ENCODE measurements at regions not wholly inside any gene's neighbourhood (a gene's known extent, or its start where the extent isn't known, plus 50 kb on each side); places are given as distances from the start of the nearest gene placed in this dataset.

GRCh38 chr11:79727221-79727620, 286.4 kb upstream of the TENM4 start:
- Histone ChIP-seq H3K4me1 (ENCODE audit: control insufficient read depth, insufficient read depth, low read depth, low read length) (no peaks in the 10 kb centered on the region), H3K27me3 (ENCODE audit: control insufficient read depth in 1 of 2, insufficient read depth in 1 of 2, low read length in 2 of 2) (no peaks in the 10 kb centered on the region), H2BK15ac (ENCODE audit: low read depth, poor library complexity, severe bottlenecking) (no peak overlapping the region), H3K27ac (ENCODE audit: low read length, poor library complexity, severe bottlenecking) (no peak overlapping the region), H3K9me3 (ENCODE audit: control insufficient read depth, low read length) (peaks cover 6% of the 10 kb centered on the region), H3K79me1 (replicated peaks; ENCODE audit: low read length, poor library complexity, severe bottlenecking) (no peaks in the 10 kb centered on the region), H4K8ac (ENCODE audit: low read length) (no peak overlapping the region), H2BK120ac (ENCODE audit: low read depth, low read length) (no peak overlapping the region), H3K14ac (ENCODE audit: low read length in 2 of 2) (peak overlapping the region in 1 of 2 experiments; percentile 80), H4K91ac (ENCODE audit: low read length) (no peak overlapping the region), H3K36me3 (ENCODE audit: control insufficient read depth in 1 of 2, insufficient read depth in 2 of 2, low read depth in 1 of 2, low read length in 2 of 2) (no peaks in the 10 kb centered on the region), H3K4ac (ENCODE audit: low read depth in 1 of 2, low read length in 2 of 2) (no peak overlapping the region), H3K4me2 (ENCODE audit: low read length, poor library complexity, severe bottlenecking) (no peak overlapping the region), H3K4me3 (ENCODE audit: insufficient read depth in 1 of 2, low read depth in 1 of 2, low read length in 2 of 2) (no peak overlapping the region), H3K23ac (ENCODE audit: low read length in 2 of 2) (peak overlapping the region in 1 of 2 experiments; percentile 34), H2BK12ac (ENCODE audit: low read length in 2 of 2) (no peak overlapping the region), H2BK5ac (ENCODE audit: low read depth, low read length, poor library complexity, severe bottlenecking) (no peak overlapping the region), H2AFZ (ENCODE audit: low read depth, low read length) (no peak overlapping the region), H3K9ac (ENCODE audit: low read length) (no peak overlapping the region), H3K18ac (ENCODE audit: low read depth in 1 of 2, low read length in 2 of 2) (no peak overlapping the region), H2AK5ac (ENCODE audit: low read length, severe bottlenecking) (no peak overlapping the region)
- no peak for DNase-seq
- 89% methylated on average over 7 of the region's 7 CpGs for WGBS

GRCh38 chr11:79720115-79720514, 279.3 kb upstream of the TENM4 start:
- H2BK120ac ChIP-seq (ENCODE audit: low read depth, low read length): no peak overlapping the region
- H3K4me3 ChIP-seq (ENCODE audit: insufficient read depth in 1 of 2, low read depth in 1 of 2, low read length in 2 of 2): no peak overlapping the region
- no peak overlapping the region for H3K18ac ChIP-seq (ENCODE audit: low read depth in 1 of 2, low read length in 2 of 2)
- H3K14ac ChIP-seq (ENCODE audit: low read length in 2 of 2): no peak overlapping the region
- no CpG with 5 or more reads among the region's 2 CpGs for WGBS
- no peak overlapping the region for H4K91ac ChIP-seq (ENCODE audit: low read length)
- no peak overlapping the region for H2BK5ac ChIP-seq (ENCODE audit: low read depth, low read length, poor library complexity, severe bottlenecking)
- H3K79me1 ChIP-seq (replicated peaks; ENCODE audit: low read length, poor library complexity, severe bottlenecking): no peaks in the 10 kb centered on the region
- no peak overlapping the region for H3K9ac ChIP-seq (ENCODE audit: low read length)
- H3K4me1 ChIP-seq (ENCODE audit: control insufficient read depth, insufficient read depth, low read depth, low read length): no peaks in the 10 kb centered on the region
- no peaks in the 10 kb centered on the region for H3K27me3 ChIP-seq (ENCODE audit: control insufficient read depth in 1 of 2, insufficient read depth in 1 of 2, low read length in 2 of 2)
- no peak overlapping the region for H2BK12ac ChIP-seq (ENCODE audit: low read length in 2 of 2)
- no peak for DNase-seq
- H2AK5ac ChIP-seq (ENCODE audit: low read length, severe bottlenecking): no peak overlapping the region
- H3K27ac ChIP-seq (ENCODE audit: low read length, poor library complexity, severe bottlenecking): no peak overlapping the region
- H2BK15ac ChIP-seq (ENCODE audit: low read depth, poor library complexity, severe bottlenecking): no peak overlapping the region
- no peak overlapping the region for H3K23ac ChIP-seq (ENCODE audit: low read length in 2 of 2)
- H3K4me2 ChIP-seq (ENCODE audit: low read length, poor library complexity, severe bottlenecking): no peak overlapping the region
- peaks cover 15% of the 10 kb centered on the region for H3K9me3 ChIP-seq (ENCODE audit: control insufficient read depth, low read length)
- no peak overlapping the region for H3K4ac ChIP-seq (ENCODE audit: low read depth in 1 of 2, low read length in 2 of 2)
- H3K36me3 ChIP-seq (ENCODE audit: control insufficient read depth in 1 of 2, insufficient read depth in 2 of 2, low read depth in 1 of 2, low read length in 2 of 2): no peaks in the 10 kb centered on the region
- no peak overlapping the region for H2AFZ ChIP-seq (ENCODE audit: low read depth, low read length)
- H4K8ac ChIP-seq (ENCODE audit: low read length): no peak overlapping the region

GRCh38 chr11:79708319-79708932, 267.6 kb upstream of the TENM4 start:
- Histone ChIP-seq H3K27ac (ENCODE audit: low read length, poor library complexity, severe bottlenecking) (no peak overlapping the region), H2AK5ac (ENCODE audit: low read length, severe bottlenecking) (no peak overlapping the region), H2BK15ac (ENCODE audit: low read depth, poor library complexity, severe bottlenecking) (no peak overlapping the region), H3K18ac (ENCODE audit: low read depth in 1 of 2, low read length in 2 of 2) (no peak overlapping the region), H4K8ac (ENCODE audit: low read length) (no peak overlapping the region), H3K9me3 (ENCODE audit: control insufficient read depth, low read length) (peaks cover 24% of the 10 kb centered on the region), H3K4ac (ENCODE audit: low read depth in 1 of 2, low read length in 2 of 2) (no peak overlapping the region), H4K91ac (ENCODE audit: low read length) (no peak overlapping the region), H3K79me1 (replicated peaks; ENCODE audit: low read length, poor library complexity, severe bottlenecking) (no peaks in the 10 kb centered on the region), H2BK120ac (ENCODE audit: low read depth, low read length) (no peak overlapping the region), H3K14ac (ENCODE audit: low read length in 2 of 2) (no peak overlapping the region), H2AFZ (ENCODE audit: low read depth, low read length) (no peak overlapping the region), H3K9ac (ENCODE audit: low read length) (no peak overlapping the region), H3K36me3 (ENCODE audit: control insufficient read depth in 1 of 2, insufficient read depth in 2 of 2, low read depth in 1 of 2, low read length in 2 of 2) (no peaks in the 10 kb centered on the region), H2BK12ac (ENCODE audit: low read length in 2 of 2) (no peak overlapping the region), H3K23ac (ENCODE audit: low read length in 2 of 2) (no peak overlapping the region), H3K4me1 (ENCODE audit: control insufficient read depth, insufficient read depth, low read depth, low read length) (no peaks in the 10 kb centered on the region), H3K27me3 (ENCODE audit: control insufficient read depth in 1 of 2, insufficient read depth in 1 of 2, low read length in 2 of 2) (no peaks in the 10 kb centered on the region), H3K4me3 (ENCODE audit: insufficient read depth in 1 of 2, low read depth in 1 of 2, low read length in 2 of 2) (no peak overlapping the region), H2BK5ac (ENCODE audit: low read depth, low read length, poor library complexity, severe bottlenecking) (no peak overlapping the region), H3K4me2 (ENCODE audit: low read length, poor library complexity, severe bottlenecking) (no peak overlapping the region)
- peak; percentile 50 for DNase-seq
- 50% methylated on average over 8 of the region's 10 CpGs for WGBS

- no peak overlapping the region for H2BK12ac ChIP-seq (ENCODE audit: low read length in 2 of 2)
- H3K27ac ChIP-seq (ENCODE audit: low read length, poor library complexity, severe bottlenecking): no peak overlapping the region
- H4K91ac ChIP-seq (ENCODE audit: low read length): no peak overlapping the region
- H3K18ac ChIP-seq (ENCODE audit: low read depth in 1 of 2, low read length in 2 of 2): no peak overlapping the region
- H2AK5ac ChIP-seq (ENCODE audit: low read length, severe bottlenecking): no peak overlapping the region
- no peak overlapping the region for H3K9ac ChIP-seq (ENCODE audit: low read length)
- no peaks in the 10 kb centered on the region for H3K79me1 ChIP-seq (replicated peaks; ENCODE audit: low read length, poor library complexity, severe bottlenecking)
- H3K4me1 ChIP-seq (ENCODE audit: control insufficient read depth, insufficient read depth, low read depth, low read length): no peaks in the 10 kb centered on the region
- no peak overlapping the region for H3K4ac ChIP-seq (ENCODE audit: low read depth in 1 of 2, low read length in 2 of 2)
- no peak overlapping the region for H2BK15ac ChIP-seq (ENCODE audit: low read depth, poor library complexity, severe bottlenecking)
- H2AFZ ChIP-seq (ENCODE audit: low read depth, low read length): no peak overlapping the region
- 75% methylated on average over 4 of the region's 5 CpGs for WGBS
- H3K4me2 ChIP-seq (ENCODE audit: low read length, poor library complexity, severe bottlenecking): no peak overlapping the region
- no peak overlapping the region for H4K8ac ChIP-seq (ENCODE audit: low read length)
- H3K23ac ChIP-seq (ENCODE audit: low read length in 2 of 2): no peak overlapping the region
- no peak for DNase-seq
- H3K14ac ChIP-seq (ENCODE audit: low read length in 2 of 2): no peak overlapping the region
- H3K9me3 ChIP-seq (ENCODE audit: control insufficient read depth, low read length): peaks cover 35% of the 10 kb centered on the region
- no peak overlapping the region for H3K4me3 ChIP-seq (ENCODE audit: insufficient read depth in 1 of 2, low read depth in 1 of 2, low read length in 2 of 2)
- no peaks in the 10 kb centered on the region for H3K36me3 ChIP-seq (ENCODE audit: control insufficient read depth in 1 of 2, insufficient read depth in 2 of 2, low read depth in 1 of 2, low read length in 2 of 2)
- H2BK5ac ChIP-seq (ENCODE audit: low read depth, low read length, poor library complexity, severe bottlenecking): no peak overlapping the region
- no peaks in the 10 kb centered on the region for H3K27me3 ChIP-seq (ENCODE audit: control insufficient read depth in 1 of 2, insufficient read depth in 1 of 2, low read length in 2 of 2)
- no peak overlapping the region for H2BK120ac ChIP-seq (ENCODE audit: low read depth, low read length)
Measured at GRCh38 chr11:79705648-79706047, 264.8 kb upstream of the TENM4 start.
